Prostate gland (tissue), 2 donors: ENCODE measurements at regions not wholly inside any gene's neighbourhood (a gene's known extent, or its start where the extent isn't known, plus 50 kb on each side); places are given as distances from the start of the nearest gene placed in this dataset.

Experiments
- CTCF ChIP-seq, 4 experiments: fragments of 200-600 bp in 2 of 4; fragments of 450-650 bp in 2 of 4; sonication (generic) in 2 of 4; IDR thresholded peaks; 1 replicate in 3 of 4; 2 replicates in 1 of 4; pipeline ENCODE4 v1.5.1; 2016 to 2019; ENCODE audit warnings: antibody characterized with exemption in 4 of 4, mild to moderate bottlenecking in 2 of 4, moderate library complexity in 2 of 4
- POLR2A ChIP-seq: fragments of 450-650 bp; IDR thresholded peaks from one replicate; pipeline ENCODE4 v1.6.1; 2016; ENCODE audit warnings: antibody characterized with exemption, mild to moderate bottlenecking

GRCh38 chr1:234750922-234751627 lies 141.1 kb upstream of the IRF2BP2 start:
- no peak for TF ChIP-seq CTCF (IDR thresholded peaks at IDR 0.05)
- no peak for TF ChIP-seq POLR2A
